Upper lobe of left lung (tissue), 4 donors: ENCODE measurements at regions not wholly inside any gene's neighbourhood (a gene's known extent, or its start where the extent isn't known, plus 50 kb on each side); places are given as distances from the start of the nearest gene placed in this dataset.

ENCODE experiments used
- EP300 ChIP-seq, 4 donors: sonication (generic); formaldehyde crosslinking; IDR thresholded peaks; one replicate each; pipeline ENCODE4 v1.5.1; 2017; ENCODE audit warnings: antibody characterized with exemption in 4 of 4, control low read depth in 2 of 4
- POLR2A ChIP-seq, 4 donors: fragments of 450-650 bp; IDR thresholded peaks; one replicate each; pipeline ENCODE4 v1.5.1; 2016 to 2017; ENCODE audit warnings: antibody characterized with exemption in 4 of 4, mild to moderate bottlenecking in 2 of 4
- POLR2AphosphoS5 ChIP-seq, 2 donors: sonication (generic); formaldehyde crosslinking; IDR thresholded peaks; one replicate each; pipeline ENCODE4 v1.5.1; 2017; ENCODE audit warnings: antibody characterized with exemption in 2 of 2
- TF ChIP-seq, protein P1 (sequence below), 6 experiments: fragments of 450-650 bp in 4 of 6; fragments of 200-600 bp in 2 of 6; sonication (generic) in 2 of 6; IDR thresholded peaks; one replicate each; pipeline ENCODE4 v1.5.1; 2016 to 2019; ENCODE audit warnings: antibody characterized with exemption in 6 of 6

DNA sequence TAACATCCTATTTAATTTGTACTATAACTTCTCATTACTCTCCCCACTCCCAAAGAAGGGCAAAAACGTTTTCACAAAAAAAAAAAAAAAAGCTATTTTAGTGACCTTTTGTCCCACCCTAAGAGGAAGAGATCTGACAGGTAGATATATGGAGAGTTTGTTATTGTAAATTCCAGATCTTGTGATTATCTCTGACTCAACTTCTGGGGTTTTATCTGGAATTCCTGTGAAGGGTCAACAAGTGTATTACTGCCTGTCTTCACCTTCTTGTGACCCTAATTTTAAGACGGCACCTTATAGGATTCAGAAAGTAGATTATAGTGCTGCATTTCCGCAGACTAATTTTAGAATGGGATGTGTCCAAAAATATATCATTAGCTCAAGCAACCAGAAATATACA, 205.9 kb upstream of the CDIN1 start:
- no peak for TF ChIP-seq POLR2A (IDR thresholded peaks at IDR 0.05)
- TF ChIP-seq, protein P1, sequence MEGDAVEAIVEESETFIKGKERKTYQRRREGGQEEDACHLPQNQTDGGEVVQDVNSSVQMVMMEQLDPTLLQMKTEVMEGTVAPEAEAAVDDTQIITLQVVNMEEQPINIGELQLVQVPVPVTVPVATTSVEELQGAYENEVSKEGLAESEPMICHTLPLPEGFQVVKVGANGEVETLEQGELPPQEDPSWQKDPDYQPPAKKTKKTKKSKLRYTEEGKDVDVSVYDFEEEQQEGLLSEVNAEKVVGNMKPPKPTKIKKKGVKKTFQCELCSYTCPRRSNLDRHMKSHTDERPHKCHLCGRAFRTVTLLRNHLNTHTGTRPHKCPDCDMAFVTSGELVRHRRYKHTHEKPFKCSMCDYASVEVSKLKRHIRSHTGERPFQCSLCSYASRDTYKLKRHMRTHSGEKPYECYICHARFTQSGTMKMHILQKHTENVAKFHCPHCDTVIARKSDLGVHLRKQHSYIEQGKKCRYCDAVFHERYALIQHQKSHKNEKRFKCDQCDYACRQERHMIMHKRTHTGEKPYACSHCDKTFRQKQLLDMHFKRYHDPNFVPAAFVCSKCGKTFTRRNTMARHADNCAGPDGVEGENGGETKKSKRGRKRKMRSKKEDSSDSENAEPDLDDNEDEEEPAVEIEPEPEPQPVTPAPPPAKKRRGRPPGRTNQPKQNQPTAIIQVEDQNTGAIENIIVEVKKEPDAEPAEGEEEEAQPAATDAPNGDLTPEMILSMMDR (IDR thresholded peaks at IDR 0.05) = no peak
- TF ChIP-seq POLR2AphosphoS5 (IDR thresholded peaks at IDR 0.05) = no peak
- TF ChIP-seq EP300 (IDR thresholded peaks at IDR 0.05) = no peak
